GM19238 (cell line): ENCODE measurements at regions not wholly inside any gene's neighbourhood (a gene's known extent, or its start where the extent isn't known, plus 50 kb on each side); places are given as distances from the start of the nearest gene placed in this dataset.
"Not testable (repeated sequence)": the region's sequence is repeated elsewhere in the genome, so short reads cannot be mapped to it uniquely, and the experiment has no call there.

Experiments used
- DNase-seq: peaks from one replicate; pipeline ENCODE4 v3.0.0; 2011; ENCODE audit warnings: low spot score; ENCODE audit not compliant: insufficient read length

- DNase-seq = no peak
These were observed 400.9 kb upstream of the ATP11B start for GRCh38 chr3:182392182-182392937.

GRCh38 chr3:182393151-182393550, 400.2 kb upstream of the ATP11B start:
- no peak for DNase-seq

- DNase-seq = no peak
These were observed 399.4 kb upstream of the ATP11B start for GRCh38 chr3:182393830-182394367.

GRCh38 chr3:182397164-182397563, 396.1 kb upstream of the ATP11B start:
- no peak for DNase-seq

- no peak for DNase-seq
These were observed 393.1 kb upstream of the ATP11B start for GRCh38 chr3:182399978-182400737.

GRCh38 chr3:182400838-182401237, 392.5 kb upstream of the ATP11B start:
- DNase-seq = no peak

- no peak for DNase-seq
These were observed 389.3 kb upstream of the ATP11B start for GRCh38 chr3:182404031-182404430.

GRCh38 chr3:182405759-182406158, 387.5 kb upstream of the ATP11B start:
- no peak for DNase-seq

GRCh38 chr3:182406786-182407185, 386.5 kb upstream of the ATP11B start:
- no peak for DNase-seq

GRCh38 chr3:182410051-182410450, 383.3 kb upstream of the ATP11B start:
- no peak for DNase-seq

- no peak for DNase-seq
These were observed 381.2 kb upstream of the ATP11B start for GRCh38 chr3:182412066-182412465.

GRCh38 chr3:182413061-182413460, 380.2 kb upstream of the ATP11B start:
- DNase-seq = no peak

GRCh38 chr3:182413682-182414081, 379.6 kb upstream of the ATP11B start:
- DNase-seq = no peak

GRCh38 chr3:182414586-182414985, 378.7 kb upstream of the ATP11B start:
- DNase-seq = no peak

- DNase-seq = no peak
These were observed 372.6 kb upstream of the ATP11B start for GRCh38 chr3:182420741-182421140.

- no peak for DNase-seq
These were observed 369.3 kb upstream of the ATP11B start for GRCh38 chr3:182424006-182424405.

GRCh38 chr3:182425926-182426718, 367.2 kb upstream of the ATP11B start:
- not testable (repeated sequence) for DNase-seq

GRCh38 chr3:182431972-182432371, 361.3 kb upstream of the ATP11B start:
- not testable (repeated sequence) for DNase-seq

- no peak for DNase-seq
These were observed 357.4 kb upstream of the ATP11B start for GRCh38 chr3:182435860-182436259.

- no peak for DNase-seq
These were observed 356.8 kb upstream of the ATP11B start for GRCh38 chr3:182436547-182436946.

- DNase-seq = no peak
These were observed 354.9 kb upstream of the ATP11B start for GRCh38 chr3:182438398-182438797.

- no peak for DNase-seq
These were observed 353.2 kb upstream of the ATP11B start for GRCh38 chr3:182440101-182440500.
